ENCODE measurements at regions not wholly inside any gene's neighbourhood (a gene's known extent, or its start where the extent isn't known, plus 50 kb on each side); places are given as distances from the start of the nearest gene placed in this dataset.

- Histone ChIP-seq H3K4me3 (replicated peaks in 1 of 2; ENCODE audit: low read depth in 1 of 2, low read length in 2 of 2) (no peak overlapping the region), H3K4me2 (ENCODE audit: low read length) (peak overlapping the region; percentile 18), H2AFZ (ENCODE audit: low read depth, low read length, poor library complexity, severe bottlenecking) (peak overlapping the region; percentile 44), H3K9ac (ENCODE audit: low read length) (no peak overlapping the region), H3K27me3 (ENCODE audit: insufficient read depth, low read length) (no peaks in the 10 kb centered on the region), H3K9me2 (ENCODE audit: insufficient read depth) (no peaks in the 10 kb centered on the region), H3K4me1 (ENCODE audit: control insufficient read depth in 1 of 2, insufficient read depth in 2 of 2, low read length in 2 of 2) (peaks cover 0 to 14% of the 10 kb centered on the region in 2 experiments; a peak in 2 of 4 replicates), H4K20me1 (ENCODE audit: insufficient read depth) (no peaks in the 10 kb centered on the region), H3K9me3 (ENCODE audit: control insufficient read depth in 1 of 2, insufficient read depth in 1 of 2, low read depth in 1 of 2, low read length in 2 of 2) (no peaks in the 10 kb centered on the region), H3K79me2 (ENCODE audit: insufficient read depth, low read length) (no peaks in the 10 kb centered on the region), H3K36me3 (ENCODE audit: control insufficient read depth in 1 of 2, insufficient read depth in 2 of 2, low read length in 2 of 2) (no peaks in the 10 kb centered on the region), H3K27ac (ENCODE audit: low read depth, low read length) (no peak overlapping the region)
- intact Hi-C loops (cut with micrococcal nuclease) = loop anchor here (1.0 to 5.0 kb wide), 5 partner anchors 139 to 670 kb away; partner anchors contain the start of gene SLC35F3
- ChIA-PET CTCF (interaction anchor here (0.6 to 2.9 kb wide), 25 partner anchors 10 to 869 kb away, joined by 3 to 32 read pairs (median 4); partner anchors contain the start of gene SLC35F3), RAD21 (ENCODE audit: low non-redundant PET in 1 of 2, low total read pairs in 2 of 2, uncharacterized antibody in 2 of 2, unreplicated experiment in 2 of 2) (interaction anchor here (0.8 to 1.6 kb wide), 5 partner anchors 77 to 625 kb away, joined by 3 to 5 read pairs (median 4); no protein-coding TSS in a partner anchor), POLR2A (no interaction called here)
- DNase-seq (ENCODE audit: low read depth, low spot score) (peak; percentile 71), ATAC-seq (peak; percentile 83)
- BruUV-seq (replicated peaks) = no TSS peak
- peak; percentile 69 to 81 (median 78) for TF ChIP-seq CTCF (IDR thresholded peaks at IDR 0.05 in 2 of 3, conservative IDR thresholded peaks at IDR 0.05 in 1 of 3; ENCODE audit: borderline replicate concordance in 1 of 3, insufficient read depth in 1 of 3, low read depth in 2 of 3, low read length in 2 of 3)
- TF ChIP-seq CEBPB (IDR thresholded peaks at IDR 0.05; ENCODE audit: low read depth) = no peak
- peak; percentile 36 for TF ChIP-seq YY1 (IDR thresholded peaks at IDR 0.05; ENCODE audit: extremely low read depth, insufficient replicate concordance, low read depth, low read length)
- TF ChIP-seq POLR2A (IDR thresholded peaks at IDR 0.05; ENCODE audit: borderline replicate concordance, extremely low read depth, insufficient read depth, insufficient read length) = no peak
- peak; percentile 95 for TF ChIP-seq RAD21 (IDR thresholded peaks at IDR 0.05; ENCODE audit: low read depth)
- TF ChIP-seq ELF1 (IDR thresholded peaks at IDR 0.05; ENCODE audit: borderline replicate concordance, low read depth) = no peak
Observed at GRCh38 chr1:233440951-233441401, 113.5 kb downstream of the MAP3K21 start.
